HTR-8/SVneo (cell line): ENCODE measurements at regions not wholly inside any gene's neighbourhood (a gene's known extent, or its start where the extent isn't known, plus 50 kb on each side); places are given as distances from the start of the nearest gene placed in this dataset.
"Not testable (repeated sequence)": the region's sequence is repeated elsewhere in the genome, so short reads cannot be mapped to it uniquely, and the experiment has no call there.

Experiments used
- DNase-seq: peaks from one replicate; pipeline ENCODE4 v3.0.0; 2011; ENCODE audit warnings: low spot score, mixed read lengths; ENCODE audit not compliant: insufficient read length
- FAIRE-seq: peaks from 2 replicates; lab custom pipeline; 2011; peaks lifted over from hg19 to GRCh38; lab: Jason Lieb, UNC

- DNase-seq (no peak), FAIRE-seq (no peak)
Measured at GRCh38 chr3:168806871-168807270, 711.1 kb upstream of the GOLIM4 start.

- FAIRE-seq = no peak
- DNase-seq = no peak
Measured at GRCh38 chr3:168803536-168803935, 707.8 kb upstream of the GOLIM4 start.

- DNase-seq (no peak), FAIRE-seq (no peak)
Measured at GRCh38 chr3:168802766-168803165, 707.0 kb upstream of the GOLIM4 start.

DNA sequence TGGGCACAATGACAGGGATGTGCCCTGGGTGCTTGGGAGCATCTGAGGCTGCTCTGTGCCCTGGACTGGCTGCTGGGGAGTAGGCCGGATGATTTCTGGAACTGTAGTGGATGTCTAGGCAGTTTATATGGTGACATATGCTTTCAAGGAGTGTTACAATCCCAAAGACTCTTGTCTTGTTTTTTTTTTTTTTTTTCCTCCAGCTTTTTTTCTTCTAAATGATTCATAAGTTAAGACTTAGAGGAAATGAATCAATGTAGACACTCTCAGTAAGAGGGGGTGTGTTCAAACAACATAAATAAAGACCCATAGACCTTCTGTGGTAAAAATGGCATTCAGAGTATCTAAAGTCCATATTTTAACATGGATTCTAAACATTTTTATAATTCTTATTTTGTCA, 706.1 kb upstream of the GOLIM4 start:
- peak; percentile 35 for DNase-seq

GRCh38 chr3:168796339-168796738, 700.6 kb upstream of the GOLIM4 start:
- FAIRE-seq (no peak), DNase-seq (no peak)

More for the DNA sequence above, 706.1 kb upstream of the GOLIM4 start:
- no peak for FAIRE-seq

- FAIRE-seq (no peak), DNase-seq (no peak)
Measured at GRCh38 chr3:168794427-168794826, 698.7 kb upstream of the GOLIM4 start.

- no peak for FAIRE-seq
Measured at GRCh38 chr3:168782193-168782592, 686.5 kb upstream of the GOLIM4 start.

DNA sequence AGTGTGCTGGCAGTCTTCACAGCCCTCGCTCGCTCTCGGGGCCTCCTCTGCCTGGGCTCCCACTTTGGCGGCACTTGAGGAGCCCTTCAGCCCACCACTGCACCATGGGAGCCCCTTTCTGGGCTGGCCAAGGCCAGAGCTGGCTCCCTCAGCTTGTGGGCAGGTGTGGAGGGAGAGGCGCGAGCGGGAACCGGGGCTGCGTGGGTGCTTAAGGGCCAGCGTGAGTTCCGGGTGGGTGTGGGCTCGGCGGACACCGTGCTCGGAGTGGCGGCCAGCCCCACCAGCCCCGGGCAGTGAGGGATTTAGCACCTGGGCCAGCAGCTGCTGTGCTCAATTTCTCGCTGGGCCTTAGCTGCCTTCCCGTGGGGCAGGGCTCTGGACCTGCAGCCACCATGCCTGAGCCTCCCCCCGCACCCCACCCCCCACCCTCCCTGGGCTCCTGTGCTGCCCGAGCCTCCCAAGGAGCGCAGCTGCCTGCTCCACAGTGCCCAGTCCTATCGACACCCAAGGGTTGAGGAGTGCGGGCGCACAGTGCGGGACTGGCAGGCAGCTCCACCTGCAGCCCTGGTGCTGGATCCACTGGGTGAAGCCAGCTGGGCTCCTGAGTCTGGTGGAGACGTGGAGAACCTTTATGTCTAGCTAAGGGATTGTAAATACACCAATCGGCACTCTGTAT, 684.4 kb upstream of the GOLIM4 start:
- not testable (repeated sequence) for DNase-seq, FAIRE-seq

More at GRCh38 chr3:168782193-168782592, 686.5 kb upstream of the GOLIM4 start:
- no peak for DNase-seq

DNA sequence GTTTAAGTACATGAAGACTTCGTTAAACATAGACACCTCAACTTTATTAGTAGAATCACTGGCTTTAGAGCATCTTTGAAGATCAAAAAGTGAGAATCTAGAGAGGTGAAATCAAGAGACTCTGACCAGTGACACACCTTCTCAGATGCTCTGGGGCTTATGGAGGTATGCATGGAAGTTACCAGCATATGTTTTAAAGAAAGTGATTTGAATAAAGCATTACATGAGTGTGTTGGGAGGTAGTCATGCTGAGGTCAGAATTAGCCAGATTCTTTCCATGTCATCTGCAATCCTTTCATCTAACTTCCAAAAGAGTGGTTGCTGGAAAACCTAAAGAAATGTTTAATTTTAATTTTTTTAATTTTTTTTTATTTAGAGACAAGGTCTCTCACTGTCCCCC, 658.0 kb upstream of the GOLIM4 start:
- FAIRE-seq (no peak), DNase-seq (no peak)

GRCh38 chr3:168752339-168752738, 656.6 kb upstream of the GOLIM4 start:
- DNase-seq = no peak
- no peak for FAIRE-seq

DNA sequence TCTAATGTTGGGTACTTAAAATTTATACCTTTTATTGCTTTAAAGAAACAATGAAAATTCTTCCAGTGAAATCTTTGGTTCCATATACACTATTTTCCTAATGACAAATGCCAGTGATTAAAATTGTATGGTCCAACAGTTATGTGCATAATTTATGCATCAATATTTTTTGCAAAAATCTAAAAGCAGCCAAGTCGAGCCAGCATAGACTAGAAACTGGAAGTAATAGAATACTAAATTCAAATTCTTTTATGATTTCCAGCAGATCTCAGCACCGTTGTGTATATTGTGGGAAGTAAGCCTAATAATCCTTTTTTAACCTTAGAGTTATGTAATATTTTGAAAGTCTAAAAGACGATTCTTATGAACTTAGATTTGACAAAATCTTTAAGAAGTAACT, 652.0 kb upstream of the GOLIM4 start:
- FAIRE-seq (no peak), DNase-seq (no peak)

- FAIRE-seq = no peak
- no peak for DNase-seq
Measured at GRCh38 chr3:168738527-168739325, 643.0 kb upstream of the GOLIM4 start.

DNA sequence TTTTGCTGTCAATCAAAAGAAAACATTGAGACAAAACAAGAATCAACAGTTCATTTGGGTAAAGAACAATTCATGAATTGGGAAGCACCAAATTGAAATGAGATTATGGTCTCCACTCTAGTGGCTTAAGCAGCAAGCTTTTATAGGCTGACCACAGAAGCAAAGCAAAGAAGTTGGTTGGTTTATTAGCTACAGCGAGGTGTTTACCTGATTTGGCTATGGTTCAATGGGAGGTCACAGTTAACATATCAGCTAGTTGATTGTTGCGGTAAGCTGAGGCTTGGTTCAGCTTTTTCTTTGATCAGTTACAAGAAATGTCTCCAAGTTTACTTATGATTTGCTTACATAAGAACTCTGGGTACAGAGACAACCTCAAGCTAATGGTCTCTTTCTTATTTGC, 640.5 kb upstream of the GOLIM4 start:
- DNase-seq (no peak), FAIRE-seq (no peak)

GRCh38 chr3:168730073-168730472, 634.3 kb upstream of the GOLIM4 start:
- FAIRE-seq (no peak), DNase-seq (no peak)

- DNase-seq = no peak
- FAIRE-seq = no peak
Measured at GRCh38 chr3:168722091-168722490, 626.4 kb upstream of the GOLIM4 start.

DNA sequence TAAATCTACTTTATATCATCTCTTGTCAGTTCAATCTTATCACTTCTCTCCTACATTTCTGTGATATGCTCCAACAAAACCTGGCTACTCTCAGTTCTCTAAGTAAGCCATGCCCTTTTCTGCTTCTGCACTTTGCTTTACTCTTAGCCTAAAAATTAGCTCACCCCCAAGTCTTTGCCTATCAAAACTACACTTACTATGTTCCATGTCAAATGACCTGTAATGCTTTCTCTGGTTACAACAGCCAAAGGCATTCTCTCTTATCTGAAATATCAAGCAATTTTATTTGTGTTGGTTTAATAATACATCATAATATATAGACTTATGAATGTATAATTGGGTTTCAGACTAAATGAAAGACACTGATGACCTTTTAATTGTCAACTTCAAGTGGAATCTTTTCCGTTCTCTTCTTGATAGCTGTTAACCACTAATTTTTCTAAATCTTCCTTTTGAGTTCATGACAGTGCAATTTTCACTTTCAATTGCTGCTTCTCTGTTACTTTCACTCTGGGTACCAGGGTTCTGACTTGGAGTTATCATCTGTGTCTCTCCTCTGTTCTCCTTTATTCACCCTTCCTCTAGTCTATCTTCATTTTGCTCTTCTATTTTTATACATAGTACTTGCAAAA, 619.0 kb upstream of the GOLIM4 start:
- DNase-seq (no peak), FAIRE-seq (no peak)

DNA sequence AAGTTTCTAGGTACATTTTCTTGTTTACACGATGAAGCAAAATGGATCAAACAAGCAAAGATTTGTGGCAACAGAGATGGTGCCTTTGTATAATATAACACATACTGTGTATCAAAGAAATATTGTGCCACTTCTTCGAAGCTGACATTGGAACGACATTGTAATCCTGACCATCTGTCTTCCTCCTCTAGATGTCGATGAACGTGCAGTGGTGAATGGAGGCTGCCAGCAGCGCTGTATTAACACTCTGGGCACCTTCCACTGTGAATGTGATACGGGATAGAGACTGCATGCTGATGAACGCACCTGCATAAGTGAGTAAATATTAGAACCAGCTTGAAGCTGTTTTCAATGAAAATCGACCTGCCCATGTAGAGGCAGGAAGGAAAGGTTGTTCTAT, 613.3 kb upstream of the GOLIM4 start:
- no peak for FAIRE-seq
- DNase-seq = no peak

GRCh38 chr3:168707900-168708299, 612.2 kb upstream of the GOLIM4 start:
- DNase-seq = no peak
- no peak for FAIRE-seq

- DNase-seq (no peak), FAIRE-seq (no peak)
Measured at GRCh38 chr3:168705412-168705811, 609.7 kb upstream of the GOLIM4 start.

DNA sequence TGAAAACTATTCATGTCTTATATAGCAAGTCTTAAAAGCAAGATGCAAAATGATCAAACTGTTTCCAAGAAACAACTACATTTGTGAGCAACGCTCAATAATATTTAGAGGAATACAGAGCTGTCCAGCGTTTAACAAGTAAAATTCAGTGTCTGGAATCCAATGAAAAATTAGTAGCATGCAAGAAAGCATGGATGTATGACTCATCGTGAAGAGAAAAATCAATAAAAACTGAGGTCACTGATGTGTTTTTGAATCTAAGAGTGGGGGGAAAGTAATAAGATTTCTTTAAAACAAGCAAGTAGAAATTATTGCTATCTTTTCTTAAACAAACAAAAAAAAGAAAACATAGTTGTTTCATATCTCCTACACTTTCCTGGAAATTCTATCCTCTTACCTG, 600.3 kb upstream of the GOLIM4 start:
- FAIRE-seq (no peak), DNase-seq (no peak)

GRCh38 chr3:168693870-168694269, 598.1 kb upstream of the GOLIM4 start:
- no peak for DNase-seq
- FAIRE-seq = no peak
